CD4-positive, alpha-beta T cell treated with Interleukin-10 for 1 hour (primary cell): ENCODE measurements at regions not wholly inside any gene's neighbourhood (a gene's known extent, or its start where the extent isn't known, plus 50 kb on each side); places are given as distances from the start of the nearest gene placed in this dataset.

Source experiments
- DNase-seq: peaks from one replicate; pipeline ENCODE4 v3.0.0-alpha.2; 2020

- DNase-seq, result no peak
Observed at GRCh38 chr2:144240656-144241339, 279.1 kb downstream of the ZEB2 start.

GRCh38 chr2:144239726-144240125 lies 280.2 kb downstream of the ZEB2 start:
- DNase-seq, result no peak

GRCh38 chr2:144239306-144239705 lies 280.6 kb downstream of the ZEB2 start:
- DNase-seq, result no peak

- DNase-seq, result no peak
Observed at GRCh38 chr2:144237830-144238627, 281.9 kb downstream of the ZEB2 start.

- DNase-seq, result no peak
Observed at GRCh38 chr2:144237108-144237507, 282.8 kb downstream of the ZEB2 start.

DNA sequence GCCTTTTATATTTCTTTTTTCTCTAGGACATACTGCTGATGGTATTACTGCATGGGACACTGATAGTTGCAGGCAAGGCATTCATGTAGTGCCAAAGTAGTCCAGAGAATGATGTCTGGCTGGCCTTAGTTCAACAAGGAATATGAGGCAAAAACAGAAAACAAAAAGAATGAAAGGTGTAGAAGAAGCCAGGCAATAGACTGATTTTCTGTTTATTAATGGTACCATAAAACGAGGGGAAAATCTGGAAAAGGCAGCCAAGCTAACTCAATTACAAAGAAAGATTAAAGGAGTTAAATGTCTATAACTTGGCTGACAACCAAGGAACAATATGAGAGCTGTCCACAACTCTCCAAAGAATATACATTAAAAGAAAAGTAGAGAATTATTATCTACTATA lies 284.9 kb downstream of the ZEB2 start:
- no peak for DNase-seq

GRCh38 chr2:144234542-144234871 lies 285.4 kb downstream of the ZEB2 start:
- peak; percentile 21 for DNase-seq

DNA sequence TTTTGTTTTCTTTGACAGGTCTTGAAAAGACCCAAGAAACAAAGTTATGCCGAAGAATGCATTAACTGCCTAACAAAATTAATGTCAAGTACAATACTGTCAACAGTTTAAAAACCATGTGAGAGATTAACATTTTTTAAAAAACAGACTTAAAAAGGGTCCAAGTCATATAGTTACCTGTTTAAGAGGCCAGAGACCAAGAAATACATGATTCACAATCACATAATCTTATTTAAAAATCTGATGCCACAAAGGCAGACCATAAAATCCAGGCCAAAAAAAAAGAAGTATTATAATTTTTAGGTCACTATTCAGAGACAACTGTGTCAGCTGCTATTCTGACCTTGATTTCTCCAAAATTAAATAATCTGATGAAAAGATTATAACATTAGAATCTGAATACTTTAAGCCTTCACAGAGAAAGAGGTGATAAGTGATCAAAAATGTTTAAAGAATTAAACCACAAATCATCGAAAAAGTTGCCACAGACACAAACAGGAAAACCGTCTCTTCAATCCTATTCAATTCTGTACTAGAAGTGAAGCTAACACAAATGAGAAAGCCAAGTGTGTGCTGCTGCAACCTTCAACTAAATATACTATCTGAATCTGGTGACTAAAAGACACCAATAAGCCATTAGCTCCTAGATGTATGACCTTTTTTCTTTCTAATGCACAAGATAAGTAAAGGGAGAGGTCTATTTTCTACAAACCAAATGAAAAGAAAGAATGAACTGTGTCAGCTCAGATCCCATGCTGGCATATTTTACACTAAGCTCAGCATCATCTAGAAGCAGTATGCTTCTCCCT lies 286.0 kb downstream of the ZEB2 start:
- peak; percentile 14 for DNase-seq

DNA sequence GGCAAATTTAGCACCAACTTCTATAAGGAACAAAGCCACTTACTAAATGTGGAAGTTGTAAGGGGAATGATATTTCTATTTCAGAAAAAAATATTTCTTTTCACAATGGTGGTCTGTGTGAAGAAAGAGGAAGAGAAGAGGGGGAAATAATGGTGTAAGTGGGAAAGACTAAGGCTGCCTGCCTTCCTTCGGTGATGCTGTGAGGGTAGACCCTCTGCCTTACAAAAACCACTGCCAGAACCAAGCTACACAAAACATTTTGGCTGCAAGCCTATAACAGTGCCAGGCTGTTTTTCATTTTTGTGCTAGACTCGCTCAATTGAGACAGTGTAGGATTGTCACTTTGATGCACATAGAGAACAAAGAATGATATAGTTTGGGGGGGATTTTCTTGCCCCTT lies 286.6 kb downstream of the ZEB2 start:
- DNase-seq, result no peak

GRCh38 chr2:144230448-144231085 lies 289.4 kb downstream of the ZEB2 start:
- DNase-seq, result no peak

GRCh38 chr2:144230033-144230432 lies 289.9 kb downstream of the ZEB2 start:
- no peak for DNase-seq

GRCh38 chr2:144229296-144229695 lies 290.6 kb downstream of the ZEB2 start:
- DNase-seq, result no peak

DNA sequence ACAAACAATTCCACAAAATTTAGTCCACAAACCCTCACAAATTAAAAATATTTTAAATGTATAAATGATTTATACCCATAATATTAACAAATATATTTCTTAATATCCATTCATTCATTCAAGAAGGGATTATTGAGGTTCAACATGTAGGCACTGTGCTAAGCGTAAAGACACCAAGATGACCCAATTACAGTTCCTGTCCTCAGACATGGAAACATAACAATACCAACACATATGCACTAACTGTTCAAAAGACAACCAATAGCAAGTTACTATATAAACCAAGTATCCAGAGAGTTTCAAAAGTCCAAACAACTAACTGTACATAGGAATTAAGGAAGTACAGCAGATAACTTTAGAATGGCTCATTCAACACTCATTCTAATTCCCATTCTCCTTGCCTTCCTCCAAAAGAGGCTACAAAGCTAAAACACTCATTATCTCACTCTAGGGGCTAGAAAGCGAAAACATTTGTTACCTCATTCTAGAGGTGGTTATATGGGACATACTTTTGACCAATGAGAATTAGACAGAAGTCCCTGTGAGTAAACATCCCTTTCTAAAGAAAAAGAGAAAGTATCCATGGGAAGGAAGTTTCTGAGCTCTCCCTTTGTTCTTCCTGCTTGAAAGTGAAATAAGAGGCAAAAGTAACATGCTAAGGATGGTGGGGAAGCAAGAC lies 292.4 kb downstream of the ZEB2 start:
- DNase-seq, result no peak

DNA sequence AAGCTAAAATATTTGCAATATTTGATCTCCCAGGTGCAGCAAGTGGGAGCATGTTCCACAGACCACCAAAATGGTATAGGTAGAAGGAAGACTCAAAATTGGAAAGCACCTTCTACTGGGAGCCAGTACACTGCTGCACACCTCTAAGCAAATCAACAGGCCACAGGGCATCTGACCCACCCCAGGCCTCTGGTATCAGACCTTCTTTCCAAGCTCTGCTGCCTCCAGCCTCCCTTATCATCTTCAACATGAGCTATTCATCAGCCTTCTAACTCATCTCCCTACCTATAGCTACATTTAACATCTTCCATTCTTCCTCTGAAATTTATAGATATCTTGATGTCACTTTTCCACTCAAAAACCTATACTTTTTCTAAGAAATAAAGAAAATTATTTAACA lies 294.8 kb downstream of the ZEB2 start:
- DNase-seq, result no peak

DNA sequence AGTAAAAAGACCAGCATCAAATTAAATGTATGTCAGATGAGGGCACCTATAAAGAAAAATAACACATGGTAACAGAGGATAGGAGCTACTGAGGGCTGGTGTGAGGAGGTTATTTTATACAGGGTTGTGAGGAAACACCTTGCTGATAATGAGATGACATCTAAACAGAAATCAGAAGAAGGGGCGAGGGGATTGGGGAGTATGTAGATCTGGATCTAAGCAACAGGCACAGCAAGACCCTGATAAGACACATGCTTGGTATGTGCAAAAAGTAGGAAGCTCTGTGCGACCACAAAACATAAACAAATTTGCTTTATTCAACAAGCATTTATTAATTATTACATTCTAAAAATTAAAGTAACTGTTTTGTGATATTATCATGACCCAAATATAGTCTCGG lies 295.4 kb downstream of the ZEB2 start:
- DNase-seq, result no peak

GRCh38 chr2:144219979-144220378 lies 299.9 kb downstream of the ZEB2 start:
- DNase-seq, result no peak

GRCh38 chr2:144217853-144218633 lies 301.9 kb downstream of the ZEB2 start:
- DNase-seq, result no peak

GRCh38 chr2:144215701-144216675 lies 303.9 kb downstream of the ZEB2 start:
- peak; percentile 18 for DNase-seq

GRCh38 chr2:144215207-144215606 lies 304.7 kb downstream of the ZEB2 start:
- DNase-seq, result no peak

DNA sequence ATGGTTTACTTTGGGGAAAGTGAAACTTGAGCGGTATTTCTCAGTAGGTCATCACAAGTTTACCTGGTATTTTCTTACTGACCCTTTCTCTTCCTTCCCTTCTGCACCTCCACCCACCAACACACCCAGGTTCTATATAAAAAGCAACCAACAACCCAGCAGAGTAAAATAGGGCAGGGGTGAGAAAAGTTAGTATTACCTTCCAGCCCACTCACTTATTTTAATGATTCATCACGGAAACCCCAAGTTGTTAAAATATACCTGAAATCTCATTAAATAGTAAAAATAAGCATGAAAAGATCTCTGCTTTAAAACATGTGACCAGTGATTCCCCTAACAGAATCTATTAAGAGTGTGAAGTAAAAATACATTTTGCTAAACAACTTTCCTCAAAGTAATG lies 306.1 kb downstream of the ZEB2 start:
- no peak for DNase-seq

- DNase-seq, result no peak
Observed at GRCh38 chr2:144211826-144212225, 308.1 kb downstream of the ZEB2 start.
